ENCODE measurements at regions not wholly inside any gene's neighbourhood (a gene's known extent, or its start where the extent isn't known, plus 50 kb on each side); places are given as distances from the start of the nearest gene placed in this dataset.

DNA sequence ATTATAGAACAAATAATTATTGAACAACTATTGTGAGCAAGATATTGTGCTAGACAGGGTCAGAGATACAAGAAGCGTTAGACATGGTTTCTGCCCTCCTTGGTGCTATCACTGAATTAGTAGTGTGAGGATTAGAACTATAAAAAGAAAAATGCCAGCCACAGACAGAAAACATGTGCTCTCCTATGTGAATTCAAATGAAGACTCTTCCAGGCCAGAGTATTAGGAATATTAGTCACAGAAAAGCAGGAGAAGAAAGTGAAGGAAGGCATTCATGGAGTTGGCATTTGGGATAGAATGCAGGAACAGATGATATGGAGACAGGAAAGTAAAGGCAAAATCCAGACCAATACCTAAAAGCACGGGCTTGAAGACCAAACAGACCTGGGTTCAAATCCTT lies 179.6 kb upstream of the TENM3 start:
- Histone ChIP-seq H3K9me3 (no peaks in the 10 kb centered on the region), H3K36me3 (replicated peaks in 1 of 2; ENCODE audit: insufficient read depth in 1 of 2, low read depth in 2 of 2) (no peaks in the 10 kb centered on the region), H3K27ac (no peak overlapping the region), H3K4me3 (no peak overlapping the region), H3K27me3 (no peaks in the 10 kb centered on the region), H3K4me1 (no peaks in the 10 kb centered on the region)
- WGBS, 2 donors = 64 to 73% methylated on average over 2 of the region's 2 CpGs
- ATAC-seq = no peak
- TF ChIP-seq POLR2A (IDR thresholded peaks at IDR 0.05) = no peak
- TF ChIP-seq, protein P1, sequence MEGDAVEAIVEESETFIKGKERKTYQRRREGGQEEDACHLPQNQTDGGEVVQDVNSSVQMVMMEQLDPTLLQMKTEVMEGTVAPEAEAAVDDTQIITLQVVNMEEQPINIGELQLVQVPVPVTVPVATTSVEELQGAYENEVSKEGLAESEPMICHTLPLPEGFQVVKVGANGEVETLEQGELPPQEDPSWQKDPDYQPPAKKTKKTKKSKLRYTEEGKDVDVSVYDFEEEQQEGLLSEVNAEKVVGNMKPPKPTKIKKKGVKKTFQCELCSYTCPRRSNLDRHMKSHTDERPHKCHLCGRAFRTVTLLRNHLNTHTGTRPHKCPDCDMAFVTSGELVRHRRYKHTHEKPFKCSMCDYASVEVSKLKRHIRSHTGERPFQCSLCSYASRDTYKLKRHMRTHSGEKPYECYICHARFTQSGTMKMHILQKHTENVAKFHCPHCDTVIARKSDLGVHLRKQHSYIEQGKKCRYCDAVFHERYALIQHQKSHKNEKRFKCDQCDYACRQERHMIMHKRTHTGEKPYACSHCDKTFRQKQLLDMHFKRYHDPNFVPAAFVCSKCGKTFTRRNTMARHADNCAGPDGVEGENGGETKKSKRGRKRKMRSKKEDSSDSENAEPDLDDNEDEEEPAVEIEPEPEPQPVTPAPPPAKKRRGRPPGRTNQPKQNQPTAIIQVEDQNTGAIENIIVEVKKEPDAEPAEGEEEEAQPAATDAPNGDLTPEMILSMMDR (IDR thresholded peaks at IDR 0.05) = no peak
- DNase-seq = no peak
- intact Hi-C loops (cut with DNase I) = no loop called here

DNA sequence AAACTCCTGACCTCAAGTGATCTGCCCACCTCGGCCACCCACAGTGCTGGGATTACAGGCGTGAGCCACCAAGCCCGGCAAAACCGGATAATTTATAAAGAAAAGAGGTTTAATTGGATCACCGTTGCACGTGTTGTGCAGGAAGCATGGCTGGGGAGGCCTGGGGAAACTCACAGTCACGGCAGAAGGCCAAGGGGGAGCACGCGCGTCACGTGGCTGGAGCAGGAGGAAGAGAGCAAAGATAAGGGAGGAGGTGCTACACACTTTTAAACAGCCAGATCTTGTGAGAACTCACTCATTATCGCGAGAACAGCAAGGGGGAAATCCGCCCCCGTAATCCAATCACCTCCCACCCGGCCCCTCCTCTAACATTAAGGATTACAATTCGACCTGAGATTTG lies 177.9 kb upstream of the TENM3 start:
- 71 to 72% methylated on average over 17 of the region's 17 CpGs for WGBS, 2 donors
- Histone ChIP-seq H3K9me3 (no peaks in the 10 kb centered on the region), H3K4me1 (no peaks in the 10 kb centered on the region), H3K27me3 (no peaks in the 10 kb centered on the region), H3K36me3 (replicated peaks in 1 of 2; ENCODE audit: insufficient read depth in 1 of 2, low read depth in 2 of 2) (no peaks in the 10 kb centered on the region), H3K4me3 (no peak overlapping the region), H3K27ac (no peak overlapping the region)
- ATAC-seq (no peak), DNase-seq (no peak)
- TF ChIP-seq POLR2A (IDR thresholded peaks at IDR 0.05) = no peak
- TF ChIP-seq, protein P1 (IDR thresholded peaks at IDR 0.05) = no peak
- intact Hi-C loops (cut with DNase I) = no loop called here

DNA sequence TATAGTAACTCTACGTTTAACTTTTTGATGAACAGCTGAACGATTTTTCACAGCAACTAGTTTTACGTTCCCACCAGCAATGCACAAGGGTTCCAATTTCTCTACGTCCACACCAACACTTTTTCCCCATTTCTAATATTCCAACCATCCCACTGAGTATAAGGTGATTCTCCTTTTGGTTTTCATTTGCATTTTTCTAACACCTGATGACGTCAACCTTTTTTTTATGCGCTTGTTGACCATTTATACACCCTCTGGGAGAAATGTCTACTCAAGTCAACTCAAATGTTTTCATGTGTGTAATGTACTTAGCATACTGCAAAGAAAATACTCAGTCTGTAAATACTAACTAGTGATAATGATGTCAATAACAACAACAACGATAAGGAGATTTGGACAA lies 177.2 kb upstream of the TENM3 start:
- Histone ChIP-seq H3K4me3 (no peak overlapping the region), H3K9me3 (no peaks in the 10 kb centered on the region), H3K4me1 (no peaks in the 10 kb centered on the region), H3K27me3 (no peaks in the 10 kb centered on the region), H3K27ac (no peak overlapping the region), H3K36me3 (replicated peaks in 1 of 2; ENCODE audit: insufficient read depth in 1 of 2, low read depth in 2 of 2) (no peaks in the 10 kb centered on the region)
- intact Hi-C loops (cut with DNase I) = no loop called here
- no peak for ATAC-seq
- 72 to 76% methylated on average over 7 of the region's 7 CpGs for WGBS, 2 donors
- DNase-seq = no peak
- TF ChIP-seq, protein P1 (IDR thresholded peaks at IDR 0.05) = no peak
- TF ChIP-seq POLR2A (IDR thresholded peaks at IDR 0.05) = no peak

DNA sequence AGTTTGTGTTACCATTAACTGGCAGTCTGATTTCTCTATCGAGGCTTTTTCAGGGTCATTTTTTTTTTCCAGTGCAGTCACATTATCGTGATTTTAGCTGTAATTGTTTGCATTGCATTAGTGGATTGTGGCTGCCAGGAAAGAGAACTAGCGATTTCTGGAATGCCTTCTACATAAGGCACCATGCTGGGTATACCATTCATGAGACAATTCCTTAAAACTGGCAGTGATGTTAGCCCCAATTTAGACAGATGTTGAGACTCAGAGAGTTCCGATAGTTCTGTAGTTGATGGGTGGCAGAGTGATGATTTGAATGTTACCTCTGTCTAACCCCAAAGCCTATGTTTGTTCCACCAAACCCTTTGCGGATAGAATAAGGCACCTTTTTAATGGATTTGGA lies 175.4 kb upstream of the TENM3 start:
- no peak for DNase-seq
- Histone ChIP-seq H3K27ac (no peak overlapping the region), H3K36me3 (replicated peaks in 1 of 2; ENCODE audit: insufficient read depth in 1 of 2, low read depth in 2 of 2) (no peaks in the 10 kb centered on the region), H3K9me3 (no peaks in the 10 kb centered on the region), H3K4me3 (no peak overlapping the region), H3K4me1 (no peaks in the 10 kb centered on the region), H3K27me3 (no peaks in the 10 kb centered on the region)
- TF ChIP-seq POLR2A (IDR thresholded peaks at IDR 0.05) = no peak
- TF ChIP-seq, protein P1 (IDR thresholded peaks at IDR 0.05) = no peak
- ATAC-seq = no peak
- intact Hi-C loops (cut with DNase I) = no loop called here
- 54 to 57% methylated on average over 5 of the region's 5 CpGs for WGBS, 2 donors

DNA sequence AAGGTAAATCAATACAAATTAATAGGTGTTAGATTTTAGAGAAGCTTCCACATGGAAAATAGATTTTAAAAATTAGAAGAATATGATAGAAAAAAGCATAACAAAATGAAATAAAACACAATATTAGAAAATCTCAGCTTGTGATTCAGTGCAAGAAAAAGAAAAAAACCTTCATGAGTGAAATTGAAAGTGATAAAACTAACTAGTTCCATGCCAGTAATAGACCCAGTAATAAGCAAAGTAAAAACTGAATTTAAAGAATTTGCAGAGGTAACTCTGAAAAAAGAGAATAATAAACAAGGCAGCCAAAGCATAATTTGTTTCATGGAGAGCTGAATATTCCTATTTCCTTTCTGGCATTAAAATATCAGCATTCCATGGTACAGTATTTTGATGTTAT lies 174.3 kb upstream of the TENM3 start:
- intact Hi-C loops (cut with DNase I) = no loop called here
- DNase-seq (no peak), ATAC-seq (no peak)
- no peak for TF ChIP-seq POLR2A (IDR thresholded peaks at IDR 0.05)
- TF ChIP-seq, protein P1 (IDR thresholded peaks at IDR 0.05) = no peak
- H3K9me3 ChIP-seq = no peaks in the 10 kb centered on the region
- H3K36me3 ChIP-seq (replicated peaks in 1 of 2; ENCODE audit: insufficient read depth in 1 of 2, low read depth in 2 of 2) = no peaks in the 10 kb centered on the region
- H3K4me1 ChIP-seq = no peaks in the 10 kb centered on the region
- H3K4me3 ChIP-seq = no peak overlapping the region
- no peak overlapping the region for H3K27ac ChIP-seq
- H3K27me3 ChIP-seq = no peaks in the 10 kb centered on the region
